SK-N-SH treated with all-trans-retinoic acid at 6 μM for 48 hours (cell line): ENCODE measurements at regions not wholly inside any gene's neighbourhood (a gene's known extent, or its start where the extent isn't known, plus 50 kb on each side); places are given as distances from the start of the nearest gene placed in this dataset.

Experiments
- PATZ1 ChIP-seq: fragments of 250-450 bp; sonication (Bioruptor Pico); IDR thresholded peaks from 2 replicates; pipeline ENCODE4 v1.8.0; 2020; ENCODE audit warnings: mild to moderate bottlenecking, moderate library complexity, borderline replicate concordance
- RARB ChIP-seq: fragments of 250-450 bp; sonication (Bioruptor Pico); IDR thresholded peaks from 2 replicates; pipeline ENCODE4 v1.8.0; 2021; ENCODE audit warnings: mild to moderate bottlenecking, moderate library complexity
- SNAI2 ChIP-seq: fragments of 250-450 bp; sonication (Bioruptor Pico); IDR thresholded peaks from 2 replicates; pipeline ENCODE4 v1.5.0; 2020; ENCODE audit warnings: mild to moderate bottlenecking, moderate library complexity
- TOX ChIP-seq: fragments of 250-450 bp; sonication (Bioruptor Pico); IDR thresholded peaks from 2 replicates; pipeline ENCODE4 v1.8.0; 2021; ENCODE audit warnings: mild to moderate bottlenecking, moderate library complexity, borderline replicate concordance
- TSHZ2 ChIP-seq: fragments of 250-450 bp; sonication (Bioruptor Pico); IDR thresholded peaks from 2 replicates; pipeline ENCODE4 v1.5.0; 2020; ENCODE audit warnings: mild to moderate bottlenecking, moderate library complexity
- ZNF8 ChIP-seq: fragments of 450-650 bp; formaldehyde crosslinking; IDR thresholded peaks from 2 replicates; pipeline ENCODE4 v1.5.0; 2020; ENCODE audit warnings: mild to moderate bottlenecking, moderate library complexity

- TF ChIP-seq SNAI2 (CRISPR knock-in tag) (no peak), PATZ1 (CRISPR knock-in tag) (no peak), TOX (CRISPR knock-in tag) (no peak), RARB (CRISPR knock-in tag) (no peak), TSHZ2 (CRISPR knock-in tag) (no peak), ZNF8 (no peak)
Measured at GRCh38 chr12:98156697-98157096, 358.7 kb upstream of the TMPO start.
